B cell (primary cell): ENCODE measurements at regions not wholly inside any gene's neighbourhood (a gene's known extent, or its start where the extent isn't known, plus 50 kb on each side); places are given as distances from the start of the nearest gene placed in this dataset.

ENCODE experiments used
- ATAC-seq: fragments of 200-7000 bp; cut with Tn5 transposase; one replicate; pipeline ENCODE4 v1.10.0; 2021; ENCODE audit warnings: low read depth, mild to moderate bottlenecking, moderate number of reproducible peaks, moderate library complexity
- CTCF ChIA-PET: fragments of 350-600 bp; sonication (Branson Sonifier 250); formaldehyde crosslinking; loops from one replicate; lab custom pipeline; 2021; ENCODE audit warnings: antibody characterized with exemption, inconsistent platforms; lab: Charles Lee
- POLR2A ChIA-PET: fragments of 350-600 bp; sonication (Branson Sonifier 250); formaldehyde crosslinking; loops from one replicate; lab custom pipeline; 2021; ENCODE audit warnings: antibody characterized with exemption; lab: Charles Lee
- DNase-seq: peaks from one replicate; pipeline ENCODE4 v3.0.0; 2013
- H2AFZ ChIP-seq: 2 replicates; pipeline ENCODE4 v1.6.1; 2012; ENCODE audit warnings: mild to moderate bottlenecking, low read depth, low read length; ENCODE audit not compliant: insufficient read depth, poor library complexity, severe bottlenecking
- H3K27ac ChIP-seq, 2 donors: 1 replicate in 1 of 2; 2 replicates in 1 of 2; pipeline ENCODE4 v1.5.1; 2012 to 2013; ENCODE audit warnings: low read length in 2 of 2, mild to moderate bottlenecking in 2 of 2, moderate library complexity in 1 of 2
- H3K27me3 ChIP-seq, 4 experiments: fragments of 200-600 bp in 1 of 4; sonication (generic) in 1 of 4; replicated peaks in 1 of 4; 1 replicate in 2 of 4; 2 replicates in 2 of 4; pipeline versions ENCODE4 v1.6.1 to v1.7.0; 2013 to 2016; ENCODE audit warnings: low read length in 3 of 4, mild to moderate bottlenecking in 2 of 4, mixed read lengths in 1 of 4, moderate library complexity in 1 of 4; ENCODE audit not compliant: insufficient read depth in 4 of 4, control insufficient read depth in 3 of 4; ENCODE audit errors: control extremely low read depth in 1 of 4
- H3K36me3 ChIP-seq, 2 experiments: replicated peaks in 1 of 2; 1 replicate in 1 of 2; 2 replicates in 1 of 2; pipeline versions ENCODE4 v1.6.1 to v1.7.1; 2013; ENCODE audit warnings: low read length in 1 of 2; ENCODE audit not compliant: insufficient read depth in 2 of 2, control insufficient read depth in 1 of 2; ENCODE audit errors: control extremely low read depth in 1 of 2, extremely low read depth in 1 of 2
- H3K4me1 ChIP-seq, 2 donors: fragments of 200-600 bp in 1 of 2; sonication (generic) in 1 of 2; 1 replicate in 1 of 2; 2 replicates in 1 of 2; pipeline versions ENCODE4 v1.5.1 to v1.6.1; 2013 to 2017; ENCODE audit warnings: low read length in 2 of 2; ENCODE audit not compliant: control insufficient read depth in 2 of 2, insufficient read depth in 2 of 2
- H3K4me2 ChIP-seq: replicated peaks from 2 replicates; pipeline ENCODE3; 2012; ENCODE audit warnings: mild to moderate bottlenecking, low read depth, low read length; ENCODE audit not compliant: poor library complexity, severe bottlenecking
- H3K4me3 ChIP-seq, 5 experiments: fragments of 200-600 bp in 1 of 5; sonication (generic) in 1 of 5; 1 replicate in 3 of 5; 2 replicates in 2 of 5; pipeline versions ENCODE4 v1.5.1 to v1.7.0; 2011 to 2016; ENCODE audit warnings: low read length in 4 of 5, mild to moderate bottlenecking in 4 of 5, low read depth in 2 of 5, control low read depth in 1 of 5, moderate library complexity in 1 of 5; ENCODE audit not compliant: insufficient read depth in 1 of 5; ENCODE audit errors: control extremely low read depth in 1 of 5, extremely low read depth in 1 of 5
- H3K79me2 ChIP-seq: fragments of 200-600 bp; sonication (generic); one replicate; pipeline ENCODE4 v1.6.0; 2016; ENCODE audit warnings: low read length; ENCODE audit not compliant: control insufficient read depth, insufficient read depth
- H3K9ac ChIP-seq: fragments of 200-600 bp; sonication (generic); 2 replicates; pipeline ENCODE4 v1.6.1; 2017; ENCODE audit warnings: mild to moderate bottlenecking, low read length, moderate library complexity
- H3K9me3 ChIP-seq, 3 donors: one replicate each; pipeline versions ENCODE4 v1.6.1 to v1.7.1; 2013; ENCODE audit warnings: low read length in 2 of 3; ENCODE audit not compliant: control insufficient read depth in 2 of 3, insufficient read depth in 1 of 3; ENCODE audit errors: control extremely low read depth in 1 of 3
- H4K20me1 ChIP-seq: 2 replicates; pipeline ENCODE4 v1.6.0; 2012; ENCODE audit warnings: mild to moderate bottlenecking, low read length; ENCODE audit not compliant: insufficient read depth, control insufficient read depth, poor library complexity, severe bottlenecking
- H3K27ac Mint-ChIP-seq: one replicate; pipeline ENCODE4 v1.8.0; 2021; ENCODE audit warnings: mixed read lengths
- H3K27me3 Mint-ChIP-seq: one replicate; pipeline ENCODE4 v1.8.0; 2021; ENCODE audit warnings: mixed read lengths
- H3K4me1 Mint-ChIP-seq: one replicate; pipeline ENCODE4 v1.8.0; 2021; ENCODE audit warnings: mixed read lengths
- H3K4me3 Mint-ChIP-seq: one replicate; pipeline ENCODE4 v1.8.0; 2021; ENCODE audit warnings: mixed read lengths
- H3K9me3 Mint-ChIP-seq: one replicate; pipeline ENCODE4 v1.8.0; 2022; ENCODE audit warnings: mixed read lengths; ENCODE audit not compliant: insufficient read depth
- CTCF ChIP-seq: fragments of 200-600 bp; IDR thresholded peaks from one replicate; pipeline ENCODE4 v1.8.0; 2022; ENCODE audit warnings: antibody characterized with exemption, mild to moderate bottlenecking
- EZH2 ChIP-seq: IDR thresholded peaks from 2 replicates; pipeline ENCODE4 v1.6.1; 2012; ENCODE audit warnings: borderline replicate concordance, low read depth, mild to moderate bottlenecking, moderate library complexity, low read length; ENCODE audit not compliant: insufficient read depth, poor library complexity, severe bottlenecking
- WGBS: methylation state at CpG from one replicate; pipeline ENCODE4 v1.1.5; 2013; ENCODE audit warnings: missing lambda C conversion rate; ENCODE audit not compliant: insufficient coverage; 5-methylcytosine and 5-hydroxymethylcytosine counted together
- intact Hi-C: fragments of 100-400 bp; cut with micrococcal nuclease; formaldehyde crosslinking; loops from one replicate; pipeline ENCODE4 v1.10.0; 2022

DNA sequence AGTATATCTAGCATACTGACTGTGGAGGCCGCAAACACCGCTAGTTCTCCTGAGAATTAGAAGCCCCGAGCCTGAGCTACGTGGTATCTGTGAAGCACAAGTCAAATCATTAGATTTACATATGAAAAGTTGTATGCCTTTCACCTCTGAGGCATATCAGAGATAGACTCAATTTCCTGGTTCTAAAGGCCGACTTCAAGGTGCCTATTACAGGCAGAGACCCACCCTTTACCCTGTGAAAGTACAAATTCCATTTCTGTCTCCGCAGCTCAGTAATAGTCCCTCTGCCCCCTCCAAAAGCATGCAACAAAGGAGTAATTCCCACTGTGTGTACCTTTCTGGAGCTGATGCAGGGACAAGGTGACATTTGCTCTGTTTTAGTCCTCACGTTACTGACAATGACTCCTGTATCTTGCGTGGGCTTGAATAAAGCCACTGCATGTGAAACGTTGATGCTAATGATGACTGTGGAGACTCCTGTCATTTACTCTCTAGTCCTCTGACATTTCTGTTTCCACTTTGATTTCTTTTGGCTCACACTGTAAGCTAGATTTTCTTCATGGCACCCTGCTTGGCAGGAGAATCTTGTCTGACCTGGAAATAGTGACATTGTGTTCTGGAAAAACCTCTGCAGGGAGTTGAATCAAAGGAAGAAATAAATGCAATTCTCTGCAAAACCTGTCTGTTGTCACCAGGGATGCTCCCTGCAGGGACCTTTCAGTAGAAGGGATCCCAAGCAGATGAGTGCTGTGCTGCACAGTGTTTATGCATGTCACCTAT is 273.2 kb upstream of the EMCN start:
- TF ChIP-seq CTCF (no peak), EZH2 (no peak)
- Mint-ChIP-seq H3K9me3 (no peaks in the 10 kb centered on the region), H3K27ac (no peak overlapping the region), H3K4me3 (no peak overlapping the region), H3K27me3 (peaks cover 5% of the 10 kb centered on the region), H3K4me1 (no peaks in the 10 kb centered on the region)
- intact Hi-C loops: no loop called here
- Histone ChIP-seq H3K27me3 (no peaks in the 10 kb centered on the region), H3K4me3 (no peak overlapping the region), H3K27ac (no peak overlapping the region), H3K9ac (no peak overlapping the region), H4K20me1 (no peaks in the 10 kb centered on the region), H3K9me3 (no peaks in the 10 kb centered on the region), H3K4me1 (no peaks in the 10 kb centered on the region), H2AFZ (no peak overlapping the region), H3K36me3 (no peaks in the 10 kb centered on the region), H3K79me2 (no peaks in the 10 kb centered on the region), H3K4me2 (no peak overlapping the region)
- 91% methylated on average over 5 of the region's 9 CpGs for WGBS
- no peak for DNase-seq
- CTCF ChIA-PET: no interaction called here
- POLR2A ChIA-PET: no interaction called here
- ATAC-seq: no peak

DNA sequence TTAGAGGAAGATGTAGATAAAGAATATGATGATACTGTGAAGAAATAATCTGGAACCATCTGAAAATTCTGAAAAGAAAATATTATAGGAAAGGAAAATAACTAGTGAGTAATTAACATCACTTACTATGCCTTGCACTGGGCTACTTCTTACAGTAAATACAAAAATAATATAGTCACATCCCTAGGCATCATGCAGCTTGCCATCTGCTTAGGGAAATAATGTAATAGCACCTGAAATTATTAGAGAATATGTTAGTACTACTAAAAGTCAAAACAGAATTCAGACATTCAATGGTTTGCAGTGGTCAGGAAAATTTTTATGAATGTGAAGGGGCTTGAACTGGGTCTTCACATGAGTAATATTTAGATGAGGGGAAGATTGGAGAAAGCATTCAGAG is 272.2 kb upstream of the EMCN start:
- H2AFZ ChIP-seq: no peak overlapping the region
- no peak overlapping the region for H3K4me2 ChIP-seq
- no peak overlapping the region for H3K4me3 ChIP-seq
- H3K9ac ChIP-seq: no peak overlapping the region
- no peak for TF ChIP-seq CTCF
- TF ChIP-seq EZH2: no peak
- ATAC-seq (no peak), DNase-seq (no peak)
- Mint-ChIP-seq H3K27me3 (peaks cover 11% of the 10 kb centered on the region), H3K27ac (no peak overlapping the region), H3K4me3 (no peak overlapping the region), H3K9me3 (no peaks in the 10 kb centered on the region), H3K4me1 (no peaks in the 10 kb centered on the region)
- no peaks in the 10 kb centered on the region for H3K4me1 ChIP-seq
- no peaks in the 10 kb centered on the region for H3K9me3 ChIP-seq
- POLR2A ChIA-PET: no interaction called here
- no peaks in the 10 kb centered on the region for H4K20me1 ChIP-seq
- H3K79me2 ChIP-seq: no peaks in the 10 kb centered on the region
- no peaks in the 10 kb centered on the region for H3K36me3 ChIP-seq
- CTCF ChIA-PET: no interaction called here
- intact Hi-C loops: no loop called here
- no peaks in the 10 kb centered on the region for H3K27me3 ChIP-seq
- no peak overlapping the region for H3K27ac ChIP-seq
